ENCODE measurements at regions not wholly inside any gene's neighbourhood (a gene's known extent, or its start where the extent isn't known, plus 50 kb on each side); places are given as distances from the start of the nearest gene placed in this dataset.

GRCh38 chr12:33670284-33670683 is 230.7 kb upstream of the SYT10 start:
- DNase-seq: no peak
- H3K9me3 Mint-ChIP-seq: no peaks in the 10 kb centered on the region

GRCh38 chr12:33671676-33672075 is 232.1 kb upstream of the SYT10 start:
- no peak overlapping the region for H3K27ac Mint-ChIP-seq
- TF ChIP-seq CTCF (IDR thresholded peaks at IDR 0.05): no peak
- H3K4me1 Mint-ChIP-seq: no peaks in the 10 kb centered on the region
- no peaks in the 10 kb centered on the region for H3K36me3 Mint-ChIP-seq (ENCODE audit: low read depth)
- H3K27me3 Mint-ChIP-seq (ENCODE audit: low read depth, poor library complexity): no peaks in the 10 kb centered on the region
- H3K9me3 Mint-ChIP-seq: no peaks in the 10 kb centered on the region
- DNase-seq: no peak
- no peak overlapping the region for H3K4me3 Mint-ChIP-seq

More at GRCh38 chr12:33670284-33670683, 230.7 kb upstream of the SYT10 start:
- no peak overlapping the region for H3K4me3 Mint-ChIP-seq
- H3K36me3 Mint-ChIP-seq (ENCODE audit: low read depth): no peaks in the 10 kb centered on the region
- H3K4me1 Mint-ChIP-seq: no peaks in the 10 kb centered on the region
- H3K27ac Mint-ChIP-seq: no peak overlapping the region
- H3K27me3 Mint-ChIP-seq (ENCODE audit: low read depth, poor library complexity): no peaks in the 10 kb centered on the region
- TF ChIP-seq CTCF (IDR thresholded peaks at IDR 0.05): no peak

- no peaks in the 10 kb centered on the region for H3K27me3 Mint-ChIP-seq (ENCODE audit: low read depth, poor library complexity)
- no peaks in the 10 kb centered on the region for H3K9me3 Mint-ChIP-seq
- no peak for TF ChIP-seq CTCF (IDR thresholded peaks at IDR 0.05)
- no peaks in the 10 kb centered on the region for H3K36me3 Mint-ChIP-seq (ENCODE audit: low read depth)
- H3K4me1 Mint-ChIP-seq: no peaks in the 10 kb centered on the region
- H3K27ac Mint-ChIP-seq: no peak overlapping the region
- DNase-seq: no peak
- no peak overlapping the region for H3K4me3 Mint-ChIP-seq
These were observed 233.4 kb upstream of the SYT10 start for GRCh38 chr12:33672836-33673577.

GRCh38 chr12:33676866-33677265 is 237.2 kb upstream of the SYT10 start:
- Mint-ChIP-seq H3K4me3 (no peak overlapping the region), H3K4me1 (no peaks in the 10 kb centered on the region), H3K27me3 (ENCODE audit: low read depth, poor library complexity) (no peaks in the 10 kb centered on the region), H3K27ac (no peak overlapping the region), H3K9me3 (no peaks in the 10 kb centered on the region), H3K36me3 (ENCODE audit: low read depth) (no peaks in the 10 kb centered on the region)
- no peak for DNase-seq
- no peak for TF ChIP-seq CTCF (IDR thresholded peaks at IDR 0.05)

- H3K4me1 Mint-ChIP-seq: no peaks in the 10 kb centered on the region
- no peak overlapping the region for H3K27ac Mint-ChIP-seq
- no peak overlapping the region for H3K4me3 Mint-ChIP-seq
- DNase-seq: no peak
- H3K27me3 Mint-ChIP-seq (ENCODE audit: low read depth, poor library complexity): no peaks in the 10 kb centered on the region
- no peak for TF ChIP-seq CTCF (IDR thresholded peaks at IDR 0.05)
- no peaks in the 10 kb centered on the region for H3K9me3 Mint-ChIP-seq
- no peaks in the 10 kb centered on the region for H3K36me3 Mint-ChIP-seq (ENCODE audit: low read depth)
These were observed 238.8 kb upstream of the SYT10 start for GRCh38 chr12:33678221-33678964.
